HEK293 (cell line): ENCODE measurements at regions not wholly inside any gene's neighbourhood (a gene's known extent, or its start where the extent isn't known, plus 50 kb on each side); places are given as distances from the start of the nearest gene placed in this dataset.

Source experiments
- HOXA7 ChIP-seq: sonication (generic); formaldehyde crosslinking; IDR thresholded peaks from 2 replicates; pipeline ENCODE4 v1.8.1; 2022; ENCODE audit warnings: missing genetic modification reagents, borderline replicate concordance
- ZNF274 ChIP-seq, 2 experiments: fragments of 200-500 bp in 1 of 2; fragments of 450-650 bp in 1 of 2; sonication (Bioruptor generic) in 1 of 2; formaldehyde crosslinking in 1 of 2; IDR thresholded peaks; 2 replicates each; pipeline versions ENCODE4 v1.5.1 to v1.6.1; 2014 to 2016; ENCODE audit warnings: borderline replicate concordance in 1 of 2, inconsistent platforms in 1 of 2, low read length in 1 of 2, missing biosample characterization in 1 of 2, missing genetic modification characterization in 1 of 2
- ZNF324 ChIP-seq: fragments of 450-650 bp; formaldehyde crosslinking; IDR thresholded peaks from 2 replicates; pipeline ENCODE4 v1.5.1; 2016; ENCODE audit warnings: missing biosample characterization, missing genetic modification characterization
- ZNF335 ChIP-seq: fragments of 450-650 bp; formaldehyde crosslinking; conservative IDR thresholded peaks from 2 replicates; pipeline ENCODE4 v1.5.1; 2016; ENCODE audit warnings: missing biosample characterization, missing genetic modification characterization
- ZNF777 ChIP-seq: fragments of 450-650 bp; formaldehyde crosslinking; IDR thresholded peaks from 2 replicates; pipeline ENCODE4 v1.5.1; 2017; ENCODE audit warnings: missing biosample characterization, missing genetic modification characterization, borderline replicate concordance
- TF ChIP-seq, protein P1 (sequence below): fragments of 450-650 bp; formaldehyde crosslinking; IDR thresholded peaks from 2 replicates; pipeline ENCODE4 v1.5.1; 2016; ENCODE audit warnings: missing biosample characterization, missing genetic modification characterization, borderline replicate concordance
- TF ChIP-seq, protein P2 (sequence below): fragments of 450-650 bp; formaldehyde crosslinking; IDR thresholded peaks from 2 replicates; pipeline ENCODE4 v1.5.1; 2016; ENCODE audit warnings: missing biosample characterization, missing genetic modification characterization

DNA sequence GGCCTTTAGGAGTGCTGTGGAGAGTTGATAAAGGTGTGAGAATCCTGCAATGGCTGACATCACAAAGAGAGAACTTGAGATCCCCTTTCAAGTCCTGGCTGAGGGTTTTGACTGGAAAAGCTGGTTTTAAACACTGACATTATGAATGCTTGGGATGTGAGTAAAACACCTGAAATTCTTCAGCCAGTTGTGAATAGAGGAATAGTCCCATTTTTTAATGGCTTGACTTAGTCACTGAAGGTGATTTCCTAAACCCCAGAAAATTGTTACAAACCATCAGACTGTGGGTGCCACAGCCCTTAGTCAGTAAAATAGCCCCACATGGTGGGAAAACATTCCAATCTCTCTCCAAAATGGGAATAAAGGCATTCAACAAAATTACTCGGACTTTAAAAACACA lies 107.7 kb upstream of the LMO4 start:
- TF ChIP-seq, protein P1, sequence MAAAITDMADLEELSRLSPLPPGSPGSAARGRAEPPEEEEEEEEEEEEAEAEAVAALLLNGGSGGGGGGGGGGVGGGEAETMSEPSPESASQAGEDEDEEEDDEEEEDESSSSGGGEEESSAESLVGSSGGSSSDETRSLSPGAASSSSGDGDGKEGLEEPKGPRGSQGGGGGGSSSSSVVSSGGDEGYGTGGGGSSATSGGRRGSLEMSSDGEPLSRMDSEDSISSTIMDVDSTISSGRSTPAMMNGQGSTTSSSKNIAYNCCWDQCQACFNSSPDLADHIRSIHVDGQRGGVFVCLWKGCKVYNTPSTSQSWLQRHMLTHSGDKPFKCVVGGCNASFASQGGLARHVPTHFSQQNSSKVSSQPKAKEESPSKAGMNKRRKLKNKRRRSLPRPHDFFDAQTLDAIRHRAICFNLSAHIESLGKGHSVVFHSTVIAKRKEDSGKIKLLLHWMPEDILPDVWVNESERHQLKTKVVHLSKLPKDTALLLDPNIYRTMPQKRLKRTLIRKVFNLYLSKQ (tag by site-specific recombination), result no peak
- TF ChIP-seq ZNF274 (IDR thresholded peaks at IDR 0.05; ENCODE audit: low read length) (no peak), ZNF274 (tag by site-specific recombination; IDR thresholded peaks at IDR 0.05; ENCODE audit: borderline replicate concordance) (no peak), HOXA7 (CRISPR knock-in tag) (no peak), ZNF335 (tag by site-specific recombination) (no peak), ZNF324 (tag by site-specific recombination) (no peak), ZNF777 (tag by site-specific recombination) (no peak)
- TF ChIP-seq, protein P2, sequence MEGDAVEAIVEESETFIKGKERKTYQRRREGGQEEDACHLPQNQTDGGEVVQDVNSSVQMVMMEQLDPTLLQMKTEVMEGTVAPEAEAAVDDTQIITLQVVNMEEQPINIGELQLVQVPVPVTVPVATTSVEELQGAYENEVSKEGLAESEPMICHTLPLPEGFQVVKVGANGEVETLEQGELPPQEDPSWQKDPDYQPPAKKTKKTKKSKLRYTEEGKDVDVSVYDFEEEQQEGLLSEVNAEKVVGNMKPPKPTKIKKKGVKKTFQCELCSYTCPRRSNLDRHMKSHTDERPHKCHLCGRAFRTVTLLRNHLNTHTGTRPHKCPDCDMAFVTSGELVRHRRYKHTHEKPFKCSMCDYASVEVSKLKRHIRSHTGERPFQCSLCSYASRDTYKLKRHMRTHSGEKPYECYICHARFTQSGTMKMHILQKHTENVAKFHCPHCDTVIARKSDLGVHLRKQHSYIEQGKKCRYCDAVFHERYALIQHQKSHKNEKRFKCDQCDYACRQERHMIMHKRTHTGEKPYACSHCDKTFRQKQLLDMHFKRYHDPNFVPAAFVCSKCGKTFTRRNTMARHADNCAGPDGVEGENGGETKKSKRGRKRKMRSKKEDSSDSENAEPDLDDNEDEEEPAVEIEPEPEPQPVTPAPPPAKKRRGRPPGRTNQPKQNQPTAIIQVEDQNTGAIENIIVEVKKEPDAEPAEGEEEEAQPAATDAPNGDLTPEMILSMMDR, result no peak
